Mammary epithelial cell (primary cell): ENCODE measurements at regions not wholly inside any gene's neighbourhood (a gene's known extent, or its start where the extent isn't known, plus 50 kb on each side); places are given as distances from the start of the nearest gene placed in this dataset.

Source experiments
- EZH2 ChIP-seq: IDR thresholded peaks from 2 replicates; pipeline ENCODE4 v1.6.1; 2012; ENCODE audit warnings: low read length, inconsistent platforms, borderline replicate concordance
- TF ChIP-seq, protein P1 (sequence below), 2 donors: IDR thresholded peaks in 1 of 2; conservative IDR thresholded peaks in 1 of 2; 2 replicates each; pipeline ENCODE4 v1.5.1; 2011 to 2012; ENCODE audit warnings: inconsistent platforms in 2 of 2, low read length in 2 of 2, mild to moderate bottlenecking in 2 of 2, control low read depth in 1 of 2, low read depth in 1 of 2; ENCODE audit not compliant: insufficient read depth in 1 of 2; ENCODE audit errors: extremely low read depth in 1 of 2

- TF ChIP-seq, protein P1, sequence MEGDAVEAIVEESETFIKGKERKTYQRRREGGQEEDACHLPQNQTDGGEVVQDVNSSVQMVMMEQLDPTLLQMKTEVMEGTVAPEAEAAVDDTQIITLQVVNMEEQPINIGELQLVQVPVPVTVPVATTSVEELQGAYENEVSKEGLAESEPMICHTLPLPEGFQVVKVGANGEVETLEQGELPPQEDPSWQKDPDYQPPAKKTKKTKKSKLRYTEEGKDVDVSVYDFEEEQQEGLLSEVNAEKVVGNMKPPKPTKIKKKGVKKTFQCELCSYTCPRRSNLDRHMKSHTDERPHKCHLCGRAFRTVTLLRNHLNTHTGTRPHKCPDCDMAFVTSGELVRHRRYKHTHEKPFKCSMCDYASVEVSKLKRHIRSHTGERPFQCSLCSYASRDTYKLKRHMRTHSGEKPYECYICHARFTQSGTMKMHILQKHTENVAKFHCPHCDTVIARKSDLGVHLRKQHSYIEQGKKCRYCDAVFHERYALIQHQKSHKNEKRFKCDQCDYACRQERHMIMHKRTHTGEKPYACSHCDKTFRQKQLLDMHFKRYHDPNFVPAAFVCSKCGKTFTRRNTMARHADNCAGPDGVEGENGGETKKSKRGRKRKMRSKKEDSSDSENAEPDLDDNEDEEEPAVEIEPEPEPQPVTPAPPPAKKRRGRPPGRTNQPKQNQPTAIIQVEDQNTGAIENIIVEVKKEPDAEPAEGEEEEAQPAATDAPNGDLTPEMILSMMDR (conservative IDR thresholded peaks at IDR 0.05 in 1 of 2, IDR thresholded peaks at IDR 0.05 in 1 of 2; ENCODE audit: extremely low read depth in 1 of 2, insufficient read depth in 1 of 2, low read depth in 1 of 2, low read length in 2 of 2): no peak
- TF ChIP-seq EZH2: no peak
These were observed 162.6 kb downstream of the SS18 start for GRCh38 chr18:25927830-25928229.
